ENCODE measurements at regions not wholly inside any gene's neighbourhood (a gene's known extent, or its start where the extent isn't known, plus 50 kb on each side); places are given as distances from the start of the nearest gene placed in this dataset.

DNA sequence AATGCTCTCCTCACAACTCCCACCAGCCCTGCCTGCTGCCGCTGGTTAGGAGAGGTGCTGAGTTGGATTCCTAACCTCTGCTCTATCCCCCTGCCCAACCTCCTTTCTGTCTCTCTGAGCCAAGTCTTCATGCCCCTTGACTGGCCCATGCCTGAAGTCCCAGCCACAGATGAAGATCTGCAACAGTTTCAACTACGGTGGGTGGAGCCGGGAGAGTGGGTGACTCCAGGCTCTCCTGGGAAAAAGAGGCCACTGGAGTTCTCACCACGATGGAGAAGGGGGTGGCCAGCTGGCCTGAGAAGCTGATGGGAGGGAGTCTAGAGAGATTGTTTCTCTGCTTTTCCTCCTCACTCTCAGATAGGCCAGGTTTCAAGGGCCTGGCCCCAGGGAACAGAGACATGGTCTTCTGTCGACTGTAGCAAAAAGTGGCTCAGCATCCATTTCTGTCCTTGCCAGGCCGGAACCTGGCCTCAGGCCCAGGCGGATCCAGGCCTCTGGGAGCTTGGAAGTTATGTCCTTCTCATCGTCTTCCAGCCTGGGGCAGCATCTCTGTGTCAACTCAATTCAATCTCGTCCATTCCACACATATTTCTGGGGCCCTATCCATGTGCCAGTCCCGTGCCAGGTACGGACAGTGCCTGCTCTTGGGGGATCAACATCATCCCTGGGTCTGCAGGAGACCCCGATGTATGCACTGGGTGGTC, 75.3 kb downstream of the INHBB start:
- Histone ChIP-seq H3K79me2 (ENCODE audit: low read depth) (no peaks in the 10 kb centered on the region), H3F3A (ENCODE audit: low read depth) (no peaks in the 10 kb centered on the region), H3K27me3 (peaks cover 47% of the 10 kb centered on the region), H3K4me2 (no peak overlapping the region), H2AFZ (replicated peaks) (no peak overlapping the region), H3K27ac (no peak overlapping the region), H4K20me1 (ENCODE audit: low read depth) (no peaks in the 10 kb centered on the region), H3K9ac (no peak overlapping the region), H3K4me3 (no peak overlapping the region), H3K9me3 (ENCODE audit: low read depth) (no peaks in the 10 kb centered on the region), H3K4me1 (no peaks in the 10 kb centered on the region), H3K36me3 (no peaks in the 10 kb centered on the region)
- no peak for TF ChIP-seq EZH2phosphoT487 (IDR thresholded peaks at IDR 0.05)
- TF ChIP-seq, protein P1, sequence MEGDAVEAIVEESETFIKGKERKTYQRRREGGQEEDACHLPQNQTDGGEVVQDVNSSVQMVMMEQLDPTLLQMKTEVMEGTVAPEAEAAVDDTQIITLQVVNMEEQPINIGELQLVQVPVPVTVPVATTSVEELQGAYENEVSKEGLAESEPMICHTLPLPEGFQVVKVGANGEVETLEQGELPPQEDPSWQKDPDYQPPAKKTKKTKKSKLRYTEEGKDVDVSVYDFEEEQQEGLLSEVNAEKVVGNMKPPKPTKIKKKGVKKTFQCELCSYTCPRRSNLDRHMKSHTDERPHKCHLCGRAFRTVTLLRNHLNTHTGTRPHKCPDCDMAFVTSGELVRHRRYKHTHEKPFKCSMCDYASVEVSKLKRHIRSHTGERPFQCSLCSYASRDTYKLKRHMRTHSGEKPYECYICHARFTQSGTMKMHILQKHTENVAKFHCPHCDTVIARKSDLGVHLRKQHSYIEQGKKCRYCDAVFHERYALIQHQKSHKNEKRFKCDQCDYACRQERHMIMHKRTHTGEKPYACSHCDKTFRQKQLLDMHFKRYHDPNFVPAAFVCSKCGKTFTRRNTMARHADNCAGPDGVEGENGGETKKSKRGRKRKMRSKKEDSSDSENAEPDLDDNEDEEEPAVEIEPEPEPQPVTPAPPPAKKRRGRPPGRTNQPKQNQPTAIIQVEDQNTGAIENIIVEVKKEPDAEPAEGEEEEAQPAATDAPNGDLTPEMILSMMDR (IDR thresholded peaks at IDR 0.05): no peak
- no peak for TF ChIP-seq EZH2 (IDR thresholded peaks at IDR 0.05)
- Mint-ChIP-seq H3K27me3 (ENCODE audit: insufficient read depth, low read depth) (peaks cover 19% of the 10 kb centered on the region), H3K27ac (peak overlapping the region; percentile 14), H3K4me1 (peaks cover 5% of the 10 kb centered on the region), H3K9me3 (no peaks in the 10 kb centered on the region), H3K4me3 (no peak overlapping the region), H3K36me3 (no peaks in the 10 kb centered on the region)
- DNase-seq (ENCODE audit: low spot score): no peak

DNA sequence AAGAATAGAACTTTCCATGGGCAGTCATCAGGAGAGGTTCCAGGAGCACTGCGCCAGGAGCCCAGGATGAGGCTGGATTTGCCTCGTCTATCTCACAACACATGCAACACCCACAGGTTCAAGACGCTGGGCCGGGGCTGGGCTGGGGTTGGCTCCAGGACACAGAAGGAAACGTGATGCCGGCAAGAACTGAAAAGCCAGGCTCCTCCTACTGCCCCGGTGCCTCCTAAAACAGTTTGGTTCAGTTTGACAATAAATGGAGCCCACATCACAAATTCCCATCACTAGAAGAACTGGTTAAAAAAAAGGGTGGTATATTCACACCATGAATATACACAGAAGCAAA, 75.9 kb downstream of the INHBB start:
- peak overlapping the region; percentile 14 for H3K27ac Mint-ChIP-seq
- peaks cover 16% of the 10 kb centered on the region for H3K27me3 Mint-ChIP-seq (ENCODE audit: insufficient read depth, low read depth)
- H3K9ac ChIP-seq: no peak overlapping the region
- no peak overlapping the region for H3K4me3 ChIP-seq
- H4K20me1 ChIP-seq (ENCODE audit: low read depth): no peaks in the 10 kb centered on the region
- H3K4me3 Mint-ChIP-seq: no peak overlapping the region
- H3K27ac ChIP-seq: no peak overlapping the region
- H3K27me3 ChIP-seq: peaks cover 53% of the 10 kb centered on the region
- H3K36me3 Mint-ChIP-seq: no peaks in the 10 kb centered on the region
- H3K9me3 Mint-ChIP-seq: no peaks in the 10 kb centered on the region
- no peaks in the 10 kb centered on the region for H3K79me2 ChIP-seq (ENCODE audit: low read depth)
- no peaks in the 10 kb centered on the region for H3K4me1 ChIP-seq
- H3F3A ChIP-seq (ENCODE audit: low read depth): no peaks in the 10 kb centered on the region
- H3K9me3 ChIP-seq (ENCODE audit: low read depth): no peaks in the 10 kb centered on the region
- peaks cover 5% of the 10 kb centered on the region for H3K4me1 Mint-ChIP-seq
- no peak for DNase-seq (ENCODE audit: low spot score)
- no peak overlapping the region for H2AFZ ChIP-seq (replicated peaks)
- no peaks in the 10 kb centered on the region for H3K36me3 ChIP-seq
- H3K4me2 ChIP-seq: no peak overlapping the region
- TF ChIP-seq, protein P1 (IDR thresholded peaks at IDR 0.05): no peak
- TF ChIP-seq EZH2 (IDR thresholded peaks at IDR 0.05) (no peak), EZH2phosphoT487 (IDR thresholded peaks at IDR 0.05) (no peak)

DNA sequence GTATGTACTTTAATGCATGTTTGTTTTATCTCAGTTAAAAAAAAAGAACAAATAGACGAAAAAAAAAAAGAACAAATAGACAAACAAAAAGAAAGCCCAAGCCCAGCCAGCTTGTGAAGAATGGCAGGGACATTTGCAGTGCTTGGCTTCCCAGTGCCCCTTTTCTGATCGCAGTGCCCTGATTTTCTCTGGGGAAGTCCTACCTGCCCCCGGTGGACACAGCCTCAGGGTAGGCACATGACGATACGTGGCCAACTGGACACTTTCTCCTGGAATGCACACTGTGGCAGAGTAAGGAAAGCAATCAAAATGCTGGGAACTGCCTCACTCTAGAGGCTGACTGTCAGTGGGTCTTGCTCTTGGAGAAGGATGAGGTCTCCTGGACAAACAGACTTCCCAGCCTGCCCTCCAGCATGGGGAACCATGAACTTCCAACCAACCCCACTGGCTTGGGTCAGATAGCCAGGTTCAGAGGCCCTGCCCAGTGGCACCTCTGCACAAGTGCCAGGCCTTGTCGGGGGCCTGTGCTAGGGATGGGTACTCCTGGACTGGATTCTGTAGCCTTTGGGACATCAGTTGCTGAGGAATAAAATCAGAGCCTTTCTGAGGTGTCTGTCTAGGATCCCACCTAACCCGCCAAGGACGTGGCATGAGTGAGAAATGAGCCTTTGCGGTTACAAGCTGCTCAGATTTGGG, 76.7 kb downstream of the INHBB start:
- H3K36me3 Mint-ChIP-seq: no peaks in the 10 kb centered on the region
- Histone ChIP-seq H3K9ac (no peak overlapping the region), H3K36me3 (no peaks in the 10 kb centered on the region), H3K4me2 (no peak overlapping the region), H3K79me2 (ENCODE audit: low read depth) (no peaks in the 10 kb centered on the region), H3K9me3 (ENCODE audit: low read depth) (no peaks in the 10 kb centered on the region), H3K4me3 (no peak overlapping the region), H3K27ac (no peak overlapping the region), H4K20me1 (ENCODE audit: low read depth) (no peaks in the 10 kb centered on the region), H3F3A (ENCODE audit: low read depth) (no peaks in the 10 kb centered on the region), H3K4me1 (no peaks in the 10 kb centered on the region), H2AFZ (replicated peaks) (no peak overlapping the region), H3K27me3 (peaks cover 56% of the 10 kb centered on the region)
- TF ChIP-seq, protein P1 (IDR thresholded peaks at IDR 0.05): no peak
- TF ChIP-seq EZH2phosphoT487 (IDR thresholded peaks at IDR 0.05): no peak
- no peak for TF ChIP-seq EZH2 (IDR thresholded peaks at IDR 0.05)
- no peaks in the 10 kb centered on the region for H3K9me3 Mint-ChIP-seq
- H3K27ac Mint-ChIP-seq: no peak overlapping the region
- no peak for DNase-seq (ENCODE audit: low spot score)
- no peak overlapping the region for H3K4me3 Mint-ChIP-seq
- H3K27me3 Mint-ChIP-seq (ENCODE audit: insufficient read depth, low read depth): peaks cover 16% of the 10 kb centered on the region
- no peaks in the 10 kb centered on the region for H3K4me1 Mint-ChIP-seq
